GM12878 (cell line): ENCODE measurements at regions not wholly inside any gene's neighbourhood (a gene's known extent, or its start where the extent isn't known, plus 50 kb on each side); places are given as distances from the start of the nearest gene placed in this dataset.

Experiments
- ATAC-seq: fragments of 200-7000 bp; cut with Tn5 transposase; 3 replicates; pipeline ENCODE4 v1.9.1; 2020; ENCODE audit warnings: mild to moderate bottlenecking, moderate library complexity
- BruUV-seq: library from RNA; stranded (reverse); fragments of 400-500 nt; replicated peaks from 2 replicates; lab custom pipeline; 2021; lab: Mats Ljungman, UMichigan
- CTCF ChIA-PET: fragments of 300-600 bp; sonication (Branson Sonifier 250); formaldehyde crosslinking; extraction: SDS; loops from one replicate; lab custom pipeline; 2021; ENCODE audit warnings: inconsistent platforms; lab: Yijun Ruan, JAX
- POLR2A ChIA-PET: fragments of 350-600 bp; formaldehyde crosslinking; extraction: SDS; loops from one replicate; lab custom pipeline; 2021; ENCODE audit warnings: inconsistent platforms; lab: Charles Lee
- RAD21 ChIA-PET: fragments of 300-600 bp; sonication (Branson Sonifier 250); formaldehyde crosslinking; loops from one replicate; lab custom pipeline; 2023; ENCODE audit warnings: antibody characterized with exemption; ENCODE audit not compliant: unreplicated experiment; lab: Charles Lee
- SMC1A ChIA-PET: fragments of 300-600 bp; sonication (Branson Sonifier 250); formaldehyde crosslinking; loops from one replicate; lab custom pipeline; 2023; ENCODE audit not compliant: unreplicated experiment, uncharacterized antibody; lab: Charles Lee
- DNase-seq: peaks from one replicate; pipeline ENCODE4 v3.0.0-alpha.2; 2011; ENCODE audit warnings: low read depth, low spot score
- FAIRE-seq: peaks from 3 replicates; lab custom pipeline; 2011; peaks lifted over from hg19 to GRCh38; lab: Jason Lieb, UNC
- H2AFZ ChIP-seq: 2 replicates; pipeline ENCODE4 v1.6.0; 2011; ENCODE audit warnings: low read depth, low read length, control low read depth; ENCODE audit not compliant: control insufficient read depth
- H3K27ac ChIP-seq: 2 replicates; pipeline ENCODE4 v1.5.1; 2011; ENCODE audit warnings: control low read depth; ENCODE audit not compliant: control insufficient read depth, insufficient read depth
- H3K27me3 ChIP-seq, 2 experiments: replicated peaks in 1 of 2; 2 replicates each; pipeline versions ENCODE4 v1.6.0 to v1.6.1; 2011; ENCODE audit warnings: low read length in 1 of 2; ENCODE audit not compliant: control insufficient read depth in 2 of 2, insufficient read depth in 2 of 2
- H3K36me3 ChIP-seq, 2 experiments: 2 replicates each; pipeline ENCODE4 v1.5.1; 2011; ENCODE audit warnings: low read length in 1 of 2; ENCODE audit not compliant: control insufficient read depth in 2 of 2, insufficient read depth in 2 of 2
- H3K4me1 ChIP-seq: 2 replicates; pipeline ENCODE4 v1.6.1; 2011; ENCODE audit warnings: mild to moderate bottlenecking, low read length, moderate library complexity, mixed read lengths; ENCODE audit not compliant: control insufficient read depth, insufficient read depth
- H3K4me2 ChIP-seq: 2 replicates; pipeline ENCODE4 v1.6.0; 2011; ENCODE audit warnings: control low read depth; ENCODE audit not compliant: control insufficient read depth, insufficient read depth
- H3K4me3 ChIP-seq: fragments of 200-600 bp; sonication (generic); 2 replicates; pipeline ENCODE4 v1.5.1; 2016
- H3K79me2 ChIP-seq: 2 replicates; pipeline ENCODE4 v1.6.0; 2011; ENCODE audit warnings: low read length; ENCODE audit not compliant: control insufficient read depth, insufficient read depth
- H3K9ac ChIP-seq: 2 replicates; pipeline ENCODE4 v1.8.0; 2011; ENCODE audit warnings: low read length, control low read depth, mixed read lengths; ENCODE audit not compliant: control insufficient read depth, insufficient read depth
- H3K9me3 ChIP-seq: replicated peaks from 3 replicates; pipeline ENCODE4 v1.5.1; 2011; ENCODE audit warnings: mild to moderate bottlenecking, low read length; ENCODE audit not compliant: control insufficient read depth, insufficient read depth
- H4K20me1 ChIP-seq: 2 replicates; pipeline ENCODE4 v1.6.0; 2011; ENCODE audit not compliant: control insufficient read depth, insufficient read depth
- CEBPZ ChIP-seq: fragments of 150-350 bp; IDR thresholded peaks from 2 replicates; pipeline ENCODE4 v1.6.1; 2016; ENCODE audit warnings: low read depth, low read length
- GABPA ChIP-seq: IDR thresholded peaks from 2 replicates; pipeline ENCODE4 v1.6.1; 2014; ENCODE audit warnings: antibody characterized with exemption, low read depth, mild to moderate bottlenecking, inconsistent platforms
- PAX5 ChIP-seq: IDR thresholded peaks from 2 replicates; pipeline ENCODE4 v1.6.1; 2011; ENCODE audit warnings: low read depth, low read length, borderline replicate concordance
- RFX5 ChIP-seq: IDR thresholded peaks from 2 replicates; pipeline ENCODE4 v1.6.1; 2011; ENCODE audit warnings: low read depth, low read length, improper control_type of control experiment
- USF2 ChIP-seq: IDR thresholded peaks from 2 replicates; pipeline ENCODE4 v1.6.1; 2011; ENCODE audit warnings: low read depth, low read length, improper control_type of control experiment, borderline replicate concordance
- WGBS: methylation state at CpG from one replicate; pipeline ENCODE4 v1.1.6; 2016; ENCODE audit warnings: low lambda C conversion rate; ENCODE audit not compliant: insufficient replicate concordance, insufficient coverage; ENCODE audit errors: missing lambda C conversion rate; 5-methylcytosine and 5-hydroxymethylcytosine counted together
- in situ Hi-C: fragments of 300-500 bp; cut with MboI; formaldehyde crosslinking; loops from 9 replicates; pipeline ENCODE4 v1.14.3; 2018; ENCODE audit warnings: mixed read lengths
- intact Hi-C: fragments of 100-400 bp; cut with micrococcal nuclease; formaldehyde crosslinking; loops from one replicate; pipeline ENCODE4 v1.14.2; 2022; ENCODE audit not compliant: unreplicated experiment

- intact Hi-C loops (no loop called here), in situ Hi-C loops (no loop called here)
- POLR2A ChIA-PET: no interaction called here
- RAD21 ChIA-PET: no interaction called here
- BruUV-seq: no TSS peak
- H3K27ac ChIP-seq: no peak overlapping the region
- H3K79me2 ChIP-seq: no peaks in the 10 kb centered on the region
- H3K4me2 ChIP-seq: no peak overlapping the region
- WGBS: 71% methylated on average over 6 of the region's 6 CpGs
- no peak overlapping the region for H3K4me3 ChIP-seq
- CTCF ChIA-PET: no interaction called here
- H4K20me1 ChIP-seq: no peaks in the 10 kb centered on the region
- no peaks in the 10 kb centered on the region for H3K9me3 ChIP-seq
- H3K36me3 ChIP-seq: no peaks in the 10 kb centered on the region
- ATAC-seq: no peak
- no peak overlapping the region for H3K9ac ChIP-seq
- no peaks in the 10 kb centered on the region for H3K4me1 ChIP-seq
- TF ChIP-seq GABPA (no peak), USF2 (no peak), PAX5 (no peak), RFX5 (no peak), CEBPZ (no peak)
- SMC1A ChIA-PET: interaction anchor here (1.3 kb wide), 1 partner anchor 1050 kb away, joined by 3 read pairs; no protein-coding TSS in a partner anchor
- DNase-seq: no peak
- no peaks in the 10 kb centered on the region for H3K27me3 ChIP-seq
- H2AFZ ChIP-seq: no peak overlapping the region
- FAIRE-seq: no peak
Observed at GRCh38 chr4:56222514-56222913, 164.8 kb downstream of the AASDH start.
